HG02763 (cell line): ENCODE measurements at regions not wholly inside any gene's neighbourhood (a gene's known extent, or its start where the extent isn't known, plus 50 kb on each side); places are given as distances from the start of the nearest gene placed in this dataset.

Source experiments
- ATAC-seq: cut with Tn5 transposase; IDR thresholded peaks from one replicate; pipeline ENCODE4 v1.9.1; 2021; ENCODE audit warnings: mild to moderate bottlenecking, moderate library complexity; ENCODE audit not compliant: unreplicated experiment

DNA sequence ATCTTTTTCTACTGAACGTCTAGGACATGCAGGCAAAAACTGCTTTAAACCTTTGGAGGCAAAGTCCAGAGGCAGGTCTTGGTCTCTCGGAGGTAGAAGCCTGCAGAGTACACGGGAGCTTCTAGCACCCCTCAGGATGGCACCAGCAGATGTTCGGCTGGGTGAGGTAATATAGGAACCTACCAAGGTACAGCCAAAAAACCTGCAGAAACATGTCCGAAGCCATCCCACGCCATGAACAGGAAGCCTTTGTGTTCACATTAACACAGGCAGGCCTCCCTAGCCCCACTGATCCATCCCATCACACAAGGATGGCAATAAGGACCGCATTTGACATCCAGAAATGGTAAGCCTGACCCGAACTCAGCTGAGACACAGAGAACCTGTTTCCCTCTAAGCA is 157.9 kb upstream of the HES1 start:
- ATAC-seq: no peak

DNA sequence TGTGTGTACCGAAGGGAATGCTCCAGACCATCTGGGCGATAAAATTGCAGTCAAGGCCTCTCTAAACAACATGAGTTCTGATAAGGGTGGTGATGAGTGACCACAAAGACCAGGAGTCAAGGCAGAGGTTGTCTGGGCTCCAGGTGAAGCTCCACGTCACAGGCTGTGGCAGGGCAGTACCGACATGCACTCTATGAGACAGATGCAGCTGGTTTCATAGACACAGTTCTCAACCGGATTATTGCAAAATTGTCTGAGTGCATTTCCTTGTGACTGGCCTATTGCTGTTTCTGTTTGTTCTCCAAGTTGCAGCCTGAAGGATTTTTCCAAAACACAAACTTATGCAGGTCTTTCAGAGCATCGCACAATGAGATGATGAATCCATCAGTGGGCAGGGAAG is 157.5 kb upstream of the HES1 start:
- no peak for ATAC-seq

DNA sequence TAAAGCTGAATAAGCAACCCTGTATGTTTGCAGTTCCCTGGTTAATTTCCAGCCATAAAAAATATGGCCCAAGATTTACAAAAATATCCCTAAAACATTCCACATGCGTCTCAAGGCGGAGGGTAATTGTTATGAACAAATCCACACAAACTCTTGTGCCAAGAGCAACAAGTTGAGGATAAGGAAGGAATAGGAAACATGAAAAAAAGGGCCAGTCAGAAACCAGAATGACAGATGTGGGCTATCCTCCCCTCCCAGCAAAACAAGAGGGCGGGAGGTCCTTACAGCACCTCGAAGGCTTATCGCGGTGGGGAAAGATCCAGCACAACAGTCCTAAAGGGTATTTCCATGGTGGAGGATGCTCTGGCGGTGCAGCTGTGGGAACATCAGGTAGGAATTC is 155.6 kb upstream of the HES1 start:
- ATAC-seq: no peak

GRCh38 chr3:193980905-193981304 is 155.0 kb upstream of the HES1 start:
- ATAC-seq: no peak

DNA sequence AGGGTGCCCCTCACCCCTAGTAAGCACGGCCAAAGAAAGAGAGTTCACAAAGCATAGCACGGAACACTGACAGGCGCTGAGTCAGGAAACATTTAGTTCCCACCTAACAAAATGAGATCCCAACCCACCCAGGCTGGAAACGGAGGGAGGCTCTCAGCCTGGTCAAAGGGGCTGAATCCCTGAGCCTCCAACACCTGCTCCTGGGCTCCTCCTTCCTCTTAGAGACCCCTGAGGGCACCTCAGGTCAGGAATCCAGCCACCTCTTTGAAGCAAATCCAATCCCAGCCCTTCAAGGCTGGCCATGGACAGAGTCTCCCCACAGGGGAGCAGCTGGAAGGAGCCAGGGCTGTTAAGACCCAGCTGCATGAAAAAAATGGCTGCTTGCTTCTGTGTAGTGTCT is 154.4 kb upstream of the HES1 start:
- no peak for ATAC-seq

- ATAC-seq: no peak
Observed at GRCh38 chr3:193982258-193982659, 153.7 kb upstream of the HES1 start.

DNA sequence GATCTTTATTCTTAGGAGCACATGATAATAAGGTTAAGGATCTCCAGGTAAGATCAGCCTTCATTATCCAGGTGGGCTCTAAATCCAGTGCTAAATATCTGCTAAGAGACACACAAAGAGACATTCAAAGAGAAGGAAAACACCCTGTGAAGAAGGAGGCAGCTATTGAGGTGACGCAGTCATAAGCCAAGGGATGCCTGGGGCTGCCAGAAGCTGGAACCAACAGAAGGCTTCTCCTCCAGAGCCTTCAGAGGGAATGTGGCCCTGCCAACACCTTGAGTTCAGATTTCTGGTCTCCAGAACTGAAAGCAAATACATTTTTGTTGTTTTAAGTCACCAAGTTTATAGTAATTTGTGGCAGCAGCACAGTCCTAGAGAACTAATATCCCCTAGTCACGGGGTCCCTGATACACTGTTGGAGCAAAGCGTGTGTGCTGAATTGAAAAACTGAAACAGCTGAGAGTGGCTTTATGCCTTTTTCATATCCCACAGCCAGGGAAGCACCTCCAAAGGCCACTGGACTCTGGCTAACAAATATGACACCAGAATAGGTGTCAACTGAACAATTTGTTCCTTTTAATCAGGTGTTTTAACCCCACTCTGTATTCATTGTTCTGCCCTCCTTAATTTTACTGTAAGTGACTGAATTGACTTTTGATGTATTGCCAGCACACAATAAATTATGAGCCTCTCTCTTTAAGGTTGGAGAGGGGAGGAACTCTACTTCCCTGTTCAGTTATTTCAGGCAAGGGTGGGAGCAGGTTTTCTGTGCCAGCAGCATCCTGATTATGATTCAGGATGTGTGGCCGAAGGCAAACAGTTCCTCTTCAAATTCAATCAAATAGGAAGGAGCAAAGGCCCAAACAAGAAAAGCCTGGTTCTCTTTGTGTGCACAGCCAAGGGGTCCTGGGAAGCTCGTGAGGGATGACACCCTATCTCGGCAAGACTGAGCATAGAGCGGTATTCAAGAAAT is 151.8 kb upstream of the HES1 start:
- no peak for ATAC-seq

GRCh38 chr3:193984876-193985275 is 151.1 kb upstream of the HES1 start:
- no peak for ATAC-seq

DNA sequence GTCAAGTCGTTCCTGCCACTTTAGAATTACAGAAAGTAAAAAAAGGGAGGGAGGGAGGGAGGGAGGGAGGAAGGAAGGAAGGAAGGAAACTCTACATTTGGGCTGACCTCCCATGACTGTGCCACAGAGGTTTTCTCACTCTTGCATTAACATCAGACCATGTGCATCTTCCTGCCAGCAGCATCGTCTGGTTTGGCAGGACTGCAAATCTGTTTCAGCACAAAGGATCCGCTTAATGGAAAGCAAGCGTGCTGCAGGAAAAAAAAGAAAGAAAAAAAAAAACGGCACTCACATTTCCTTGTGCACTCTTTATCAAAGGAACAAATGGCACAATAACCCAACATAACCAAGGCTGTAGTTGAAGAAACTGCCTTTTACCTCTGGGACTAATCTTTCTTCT is 148.8 kb upstream of the HES1 start:
- ATAC-seq: no peak

DNA sequence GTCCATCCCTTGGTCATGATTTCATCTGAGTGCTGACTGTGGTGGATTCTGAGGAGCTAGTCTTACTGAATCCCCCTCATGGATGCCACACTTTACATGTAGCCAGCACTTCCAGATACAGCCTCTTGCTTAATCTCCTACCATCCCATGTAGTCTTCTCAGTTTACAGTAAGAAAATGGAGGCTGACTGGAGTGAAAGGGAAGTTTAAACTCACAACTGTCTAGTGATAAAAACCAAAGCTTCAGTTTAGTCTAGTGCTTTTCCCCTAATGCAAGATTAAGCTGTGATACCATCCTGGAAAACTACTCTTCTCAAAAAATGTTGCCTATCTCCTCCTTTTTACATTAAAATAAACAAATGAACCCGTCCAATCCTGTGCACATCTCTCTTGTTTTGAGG is 146.8 kb upstream of the HES1 start:
- no peak for ATAC-seq

DNA sequence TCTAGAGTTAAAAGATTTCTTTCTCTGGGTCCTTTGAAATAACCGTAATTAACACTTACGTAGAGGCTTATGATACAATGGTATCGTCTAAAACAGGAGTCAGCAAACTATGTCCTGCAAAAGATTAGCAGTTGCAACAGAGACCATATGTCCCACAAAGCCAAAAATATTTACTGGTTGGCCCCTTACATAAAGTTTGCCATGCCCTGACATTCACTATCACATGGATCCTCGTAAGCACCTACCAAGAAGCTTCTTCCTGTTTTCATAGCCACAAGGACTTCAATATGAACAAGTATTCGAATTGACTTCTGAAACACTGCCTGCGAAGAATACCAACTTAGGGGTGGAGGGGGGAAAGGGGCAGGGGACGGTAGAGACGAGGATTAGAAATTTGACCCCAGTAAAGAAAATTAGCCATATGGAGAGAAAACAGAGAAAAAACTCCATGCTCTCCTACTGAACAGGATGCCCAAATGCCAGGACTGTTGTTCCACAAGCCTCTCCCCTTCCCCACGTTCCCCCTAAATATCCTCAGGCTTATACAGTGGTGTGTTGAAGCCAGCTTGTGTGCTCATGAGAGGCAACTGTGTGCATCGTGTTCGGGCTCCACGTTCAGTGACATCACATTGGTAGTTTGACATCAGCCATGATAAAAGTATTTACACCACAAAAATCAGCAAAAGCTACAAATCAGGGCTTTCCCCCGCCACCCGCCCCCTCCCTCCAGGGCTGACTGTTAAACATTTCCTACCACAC is 144.1 kb upstream of the HES1 start:
- no peak for ATAC-seq

DNA sequence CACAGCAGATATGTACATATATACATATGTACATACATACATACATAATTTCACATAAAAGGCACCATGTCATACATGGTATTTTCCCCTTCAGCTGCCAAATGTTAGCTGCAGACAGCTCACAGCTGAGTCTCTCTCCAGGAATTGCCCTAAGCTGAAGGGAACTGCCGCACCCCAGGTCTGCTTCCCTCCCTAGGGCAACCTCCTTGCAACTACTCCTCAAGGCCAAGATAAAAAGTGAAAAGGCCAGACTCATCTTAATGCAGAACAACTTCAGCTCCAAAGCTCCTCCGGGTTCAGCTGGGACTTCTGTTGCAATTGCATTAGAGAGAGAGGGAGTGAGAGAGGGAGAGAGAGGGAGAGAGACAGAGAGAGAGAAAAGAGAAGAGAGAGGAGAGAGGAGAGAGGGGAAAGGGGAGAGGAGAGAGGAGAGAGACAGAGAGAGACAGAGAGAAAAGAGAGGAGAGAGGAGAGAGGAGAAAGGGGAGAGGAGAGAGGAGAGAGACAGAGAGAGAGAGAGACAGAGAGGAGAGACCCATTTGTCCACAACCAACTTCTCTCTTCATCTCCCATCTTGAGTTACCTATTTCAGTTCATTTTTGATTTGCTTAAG is 143.4 kb upstream of the HES1 start:
- no peak for ATAC-seq

DNA sequence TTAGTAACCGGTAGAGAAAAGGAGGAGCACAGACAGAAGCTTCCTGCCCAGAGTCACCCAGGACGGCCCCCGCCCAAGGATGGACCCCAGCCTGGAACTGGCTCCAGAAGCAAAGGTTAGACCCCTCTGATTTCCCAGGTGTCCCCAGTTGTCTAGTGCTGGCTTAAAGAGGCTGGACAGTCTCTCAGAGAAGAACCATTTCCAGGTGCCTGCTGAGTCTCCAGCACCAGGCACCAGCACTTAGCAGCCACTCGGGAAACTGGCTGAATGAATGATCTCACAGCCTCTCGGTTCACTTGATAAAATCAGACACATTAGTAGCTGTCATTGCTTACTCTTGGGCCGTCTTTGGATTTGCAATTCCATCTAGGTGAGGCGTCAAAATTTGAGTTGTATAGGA is 139.7 kb upstream of the HES1 start:
- no peak for ATAC-seq

DNA sequence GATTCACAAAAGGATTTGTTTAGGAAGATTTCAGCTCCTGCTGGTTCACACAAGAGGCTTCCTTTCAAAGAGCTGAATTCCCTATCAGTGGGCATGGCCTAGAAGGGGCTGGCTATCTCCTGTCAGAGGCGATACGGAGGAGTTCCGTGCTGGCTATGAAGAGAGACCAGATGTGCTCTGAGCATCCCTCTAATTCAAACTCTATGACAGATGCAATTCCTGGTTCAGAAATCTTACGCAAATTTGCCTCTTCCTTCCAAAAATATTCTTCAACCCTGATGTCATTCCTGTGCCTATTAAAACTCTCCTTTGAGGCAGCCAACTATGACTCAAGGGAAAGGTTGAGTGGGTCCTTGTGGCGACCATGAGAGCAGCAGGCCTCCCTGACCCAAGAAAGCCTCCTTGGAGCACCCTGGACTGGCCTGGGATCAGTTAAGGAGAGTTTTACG is 139.3 kb upstream of the HES1 start:
- ATAC-seq: no peak

DNA sequence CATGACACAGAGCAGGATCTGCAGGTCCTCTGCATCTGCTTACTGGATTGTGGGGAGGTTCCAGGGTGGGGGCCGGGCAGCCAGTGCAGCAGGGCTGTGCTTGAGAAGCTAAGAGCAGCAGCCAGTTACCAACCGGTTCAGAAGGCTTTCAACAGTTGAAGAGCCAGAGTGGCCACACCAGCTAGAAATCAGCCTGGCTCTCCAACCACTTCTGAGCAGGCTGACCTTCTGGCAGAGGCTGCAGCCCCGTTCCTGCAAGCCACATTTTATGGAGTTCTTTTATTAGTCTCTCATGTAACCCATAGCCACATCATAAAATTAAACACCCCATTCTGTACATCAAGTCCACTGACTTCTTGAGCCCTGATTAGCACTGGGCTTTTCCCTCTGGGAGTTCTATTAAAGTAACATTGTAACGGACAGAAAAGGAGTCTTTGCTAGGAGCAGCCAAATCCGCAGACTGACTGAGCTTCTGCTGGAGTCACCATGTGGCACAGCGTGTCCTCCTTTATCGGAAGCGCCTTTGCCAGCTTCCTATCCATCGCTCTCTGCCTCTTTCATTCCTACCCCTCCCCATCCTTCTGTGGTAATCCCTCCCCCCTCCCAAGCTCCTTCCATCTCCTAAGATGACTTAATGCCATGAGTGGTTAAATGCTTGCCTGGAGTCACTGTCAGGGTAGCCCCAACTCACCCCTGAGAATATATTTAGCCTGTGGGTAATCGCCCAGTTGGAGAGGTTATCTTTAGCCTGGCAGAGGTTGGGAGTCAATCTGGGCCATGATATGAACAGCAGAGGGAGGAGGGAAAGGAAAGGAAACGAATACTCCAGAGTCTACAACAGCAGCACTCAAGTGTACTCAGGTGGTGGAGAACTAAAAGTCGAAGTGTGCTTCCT is 138.5 kb upstream of the HES1 start:
- ATAC-seq: no peak

DNA sequence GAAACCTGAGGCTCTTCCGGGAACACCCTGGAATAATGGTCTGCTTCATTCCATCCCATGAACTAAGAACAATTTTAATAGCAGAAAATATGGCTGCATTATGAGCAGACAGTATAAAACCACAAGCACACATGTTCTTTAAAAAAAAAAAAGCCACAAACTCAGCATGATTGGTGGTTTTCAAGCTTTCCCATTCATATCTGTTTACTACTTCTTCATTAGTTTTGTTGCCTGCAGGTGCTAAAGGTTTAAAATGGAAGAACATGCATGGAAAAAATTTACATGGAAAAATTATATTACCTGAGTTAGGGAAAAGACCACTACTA is 137.9 kb upstream of the HES1 start:
- no peak for ATAC-seq

DNA sequence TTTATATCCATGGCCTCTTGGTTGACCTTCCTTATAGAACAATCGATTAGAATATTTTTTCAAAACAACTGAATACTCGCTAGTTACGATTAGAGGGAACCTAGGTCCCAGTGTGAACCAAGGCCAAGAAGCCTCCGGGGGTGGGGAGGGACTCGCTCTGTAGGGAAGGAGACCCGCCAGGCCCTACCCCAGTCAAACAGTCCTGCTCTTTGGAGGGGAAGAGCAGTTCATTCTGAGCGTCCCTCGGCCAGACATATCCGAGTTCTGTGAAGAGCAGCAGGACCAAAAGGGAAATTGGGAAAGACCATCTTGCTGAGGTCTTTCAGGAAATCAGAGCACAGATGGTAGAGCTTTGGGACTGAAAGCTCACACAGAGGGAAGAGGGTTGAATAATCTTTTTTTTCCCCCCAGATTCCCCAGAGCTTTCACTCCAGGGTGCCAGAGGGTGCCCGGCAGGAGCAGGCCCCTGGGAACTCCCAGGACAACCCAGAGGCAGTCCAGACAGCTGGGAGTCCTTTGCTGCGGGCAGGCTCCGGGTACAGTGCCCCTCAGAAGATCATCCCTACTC is 137.2 kb upstream of the HES1 start:
- ATAC-seq: no peak

- ATAC-seq: no peak
Observed at GRCh38 chr3:194000100-194000499, 135.8 kb upstream of the HES1 start.

DNA sequence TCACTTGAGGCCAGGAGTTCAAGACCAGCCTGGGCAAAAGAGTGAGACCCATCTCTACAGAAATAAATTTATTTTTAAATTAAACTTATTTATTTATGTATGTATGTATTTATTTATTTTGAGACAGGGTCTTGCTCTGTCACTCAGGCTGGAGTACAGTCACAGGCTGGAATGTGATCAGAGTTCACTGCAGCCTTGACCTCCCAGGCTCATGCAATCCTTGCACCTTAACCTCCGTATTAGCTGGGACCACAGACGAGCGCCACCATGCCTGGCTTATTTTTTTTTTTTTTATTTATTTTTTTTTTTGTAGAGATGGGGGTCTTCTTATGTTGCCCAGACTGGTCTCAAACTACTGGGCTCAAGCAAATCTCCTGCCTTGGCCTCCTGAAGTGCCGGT is 135.2 kb upstream of the HES1 start:
- no peak for ATAC-seq

DNA sequence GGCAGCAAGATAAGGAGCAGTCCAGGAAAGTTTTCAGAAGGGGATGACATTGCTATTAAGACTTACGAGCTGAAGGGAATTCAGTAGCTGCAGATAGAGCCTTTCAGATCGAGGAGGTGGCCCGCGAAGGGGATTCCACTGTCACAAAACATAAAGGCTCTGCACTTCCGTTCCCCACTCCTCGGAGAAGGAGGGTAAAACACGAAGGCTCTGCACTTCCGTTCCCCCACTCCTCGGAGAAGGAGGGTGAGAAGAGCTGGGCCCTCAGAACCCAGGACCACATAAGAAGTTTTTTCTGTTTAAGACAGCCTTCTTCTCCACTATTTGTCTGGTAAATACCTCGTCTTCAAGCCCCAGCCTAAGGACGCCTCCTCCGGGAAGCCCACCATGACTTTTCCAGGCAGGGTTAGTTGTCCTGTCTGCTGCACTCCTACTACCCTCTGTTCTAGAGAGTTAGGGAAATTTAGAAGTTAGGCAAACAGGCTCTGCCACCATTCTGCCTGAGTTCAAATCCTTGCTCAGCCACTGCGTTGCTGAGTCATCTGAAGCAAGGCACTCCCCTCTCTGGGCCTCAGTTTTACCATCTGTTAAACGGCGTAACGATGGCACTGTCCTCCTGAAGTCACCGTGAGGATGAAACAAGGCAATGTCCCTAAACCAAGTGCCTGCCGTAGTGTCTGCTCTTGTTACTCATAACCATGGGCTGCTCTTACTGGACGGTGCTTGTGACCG is 134.1 kb upstream of the HES1 start:
- no peak for ATAC-seq
